GM12878 (cell line): ENCODE measurements at regions not wholly inside any gene's neighbourhood (a gene's known extent, or its start where the extent isn't known, plus 50 kb on each side); places are given as distances from the start of the nearest gene placed in this dataset.
A peak's percentile ranks its signal among the peaks of the same experiment; 100 is the strongest.

Experiments
- ATAC-seq: fragments of 200-7000 bp; cut with Tn5 transposase; 3 replicates; pipeline ENCODE4 v1.9.1; 2020; ENCODE audit warnings: mild to moderate bottlenecking, moderate library complexity
- BruUV-seq: library from RNA; stranded (reverse); fragments of 400-500 nt; replicated peaks from 2 replicates; lab custom pipeline; 2021; lab: Mats Ljungman, UMichigan
- CTCF ChIA-PET: fragments of 300-600 bp; sonication (Branson Sonifier 250); formaldehyde crosslinking; extraction: SDS; loops from one replicate; lab custom pipeline; 2021; ENCODE audit warnings: inconsistent platforms; lab: Yijun Ruan, JAX
- POLR2A ChIA-PET: fragments of 350-600 bp; formaldehyde crosslinking; extraction: SDS; loops from one replicate; lab custom pipeline; 2021; ENCODE audit warnings: inconsistent platforms; lab: Charles Lee
- RAD21 ChIA-PET: fragments of 300-600 bp; sonication (Branson Sonifier 250); formaldehyde crosslinking; loops from one replicate; lab custom pipeline; 2023; ENCODE audit warnings: antibody characterized with exemption; ENCODE audit not compliant: unreplicated experiment; lab: Charles Lee
- SMC1A ChIA-PET: fragments of 300-600 bp; sonication (Branson Sonifier 250); formaldehyde crosslinking; loops from one replicate; lab custom pipeline; 2023; ENCODE audit not compliant: unreplicated experiment, uncharacterized antibody; lab: Charles Lee
- DNase-seq: peaks from one replicate; pipeline ENCODE4 v3.0.0-alpha.2; 2011; ENCODE audit warnings: low read depth, low spot score
- FAIRE-seq: peaks from 3 replicates; lab custom pipeline; 2011; peaks lifted over from hg19 to GRCh38; lab: Jason Lieb, UNC
- H2AFZ ChIP-seq: 2 replicates; pipeline ENCODE4 v1.6.0; 2011; ENCODE audit warnings: low read depth, low read length, control low read depth; ENCODE audit not compliant: control insufficient read depth
- H3K27ac ChIP-seq: 2 replicates; pipeline ENCODE4 v1.5.1; 2011; ENCODE audit warnings: control low read depth; ENCODE audit not compliant: control insufficient read depth, insufficient read depth
- H3K27me3 ChIP-seq, 2 experiments: replicated peaks in 1 of 2; 2 replicates each; pipeline versions ENCODE4 v1.6.0 to v1.6.1; 2011; ENCODE audit warnings: low read length in 1 of 2; ENCODE audit not compliant: control insufficient read depth in 2 of 2, insufficient read depth in 2 of 2
- H3K36me3 ChIP-seq, 2 experiments: 2 replicates each; pipeline ENCODE4 v1.5.1; 2011; ENCODE audit warnings: low read length in 1 of 2; ENCODE audit not compliant: control insufficient read depth in 2 of 2, insufficient read depth in 2 of 2
- H3K4me1 ChIP-seq: 2 replicates; pipeline ENCODE4 v1.6.1; 2011; ENCODE audit warnings: mild to moderate bottlenecking, low read length, moderate library complexity, mixed read lengths; ENCODE audit not compliant: control insufficient read depth, insufficient read depth
- H3K4me2 ChIP-seq: 2 replicates; pipeline ENCODE4 v1.6.0; 2011; ENCODE audit warnings: control low read depth; ENCODE audit not compliant: control insufficient read depth, insufficient read depth
- H3K4me3 ChIP-seq: fragments of 200-600 bp; sonication (generic); 2 replicates; pipeline ENCODE4 v1.5.1; 2016
- H3K79me2 ChIP-seq: 2 replicates; pipeline ENCODE4 v1.6.0; 2011; ENCODE audit warnings: low read length; ENCODE audit not compliant: control insufficient read depth, insufficient read depth
- H3K9ac ChIP-seq: 2 replicates; pipeline ENCODE4 v1.8.0; 2011; ENCODE audit warnings: low read length, control low read depth, mixed read lengths; ENCODE audit not compliant: control insufficient read depth, insufficient read depth
- H3K9me3 ChIP-seq: replicated peaks from 3 replicates; pipeline ENCODE4 v1.5.1; 2011; ENCODE audit warnings: mild to moderate bottlenecking, low read length; ENCODE audit not compliant: control insufficient read depth, insufficient read depth
- H4K20me1 ChIP-seq: 2 replicates; pipeline ENCODE4 v1.6.0; 2011; ENCODE audit not compliant: control insufficient read depth, insufficient read depth
- CBX5 ChIP-seq: sonication (generic); IDR thresholded peaks from 2 replicates; pipeline ENCODE4 v1.6.1; 2016; ENCODE audit warnings: low read depth, moderate library complexity, mild to moderate bottlenecking, inconsistent platforms
- MEF2B ChIP-seq: fragments of 450-650 bp; IDR thresholded peaks from 2 replicates; pipeline ENCODE4 v1.6.1; 2018; ENCODE audit warnings: mild to moderate bottlenecking, moderate library complexity; ENCODE audit not compliant: partially characterized antibody, poor library complexity, severe bottlenecking
- NFIC ChIP-seq: IDR thresholded peaks from 2 replicates; pipeline ENCODE4 v1.6.1; 2012; ENCODE audit warnings: low read depth, mild to moderate bottlenecking, inconsistent platforms, low read length, moderate library complexity
- POU2F2 ChIP-seq: IDR thresholded peaks from 3 replicates; pipeline ENCODE4 v1.6.1; 2011; ENCODE audit warnings: low read depth, mild to moderate bottlenecking, low read length, borderline replicate concordance
- SP1 ChIP-seq: IDR thresholded peaks from one replicate; pipeline ENCODE4 v1.6.1; 2011; ENCODE audit warnings: low read depth, low read length
- SPI1 ChIP-seq: IDR thresholded peaks from 2 replicates; pipeline ENCODE4 v1.6.1; 2011; ENCODE audit warnings: low read depth, mild to moderate bottlenecking, low read length, moderate library complexity, borderline replicate concordance; ENCODE audit not compliant: insufficient read depth
- WGBS: methylation state at CpG from one replicate; pipeline ENCODE4 v1.1.6; 2016; ENCODE audit warnings: low lambda C conversion rate; ENCODE audit not compliant: insufficient replicate concordance, insufficient coverage; ENCODE audit errors: missing lambda C conversion rate; 5-methylcytosine and 5-hydroxymethylcytosine counted together
- in situ Hi-C: fragments of 300-500 bp; cut with MboI; formaldehyde crosslinking; loops from 9 replicates; pipeline ENCODE4 v1.14.3; 2018; ENCODE audit warnings: mixed read lengths
- intact Hi-C: fragments of 100-400 bp; cut with micrococcal nuclease; formaldehyde crosslinking; loops from one replicate; pipeline ENCODE4 v1.14.2; 2022; ENCODE audit not compliant: unreplicated experiment
- TF ChIP-seq, protein P1 (sequence below): IDR thresholded peaks from 2 replicates; pipeline ENCODE4 v1.6.1; 2012; ENCODE audit warnings: low read length, inconsistent platforms

DNA sequence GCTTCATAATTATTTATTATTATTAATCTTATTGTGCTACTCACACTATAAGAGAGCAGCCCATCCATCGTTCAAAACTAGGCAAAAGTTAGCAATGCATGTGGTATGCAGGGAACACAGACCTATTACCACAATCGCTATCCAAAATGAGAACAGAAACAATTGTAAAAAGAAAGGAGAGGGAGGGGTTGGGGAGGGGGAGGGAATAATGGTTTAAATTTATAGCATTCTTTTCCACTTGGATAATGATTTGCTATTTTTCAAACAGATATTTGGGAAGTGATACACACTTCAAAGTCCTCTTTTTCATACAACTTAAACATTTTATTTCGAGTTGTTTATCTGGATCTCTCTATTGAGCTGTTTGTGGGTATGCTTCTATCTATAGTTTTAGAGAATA lies 248.6 kb upstream of the SOX5 start (continued):
- TF ChIP-seq MEF2B (no peak), SP1 (no peak)
- TF ChIP-seq, protein P1, sequence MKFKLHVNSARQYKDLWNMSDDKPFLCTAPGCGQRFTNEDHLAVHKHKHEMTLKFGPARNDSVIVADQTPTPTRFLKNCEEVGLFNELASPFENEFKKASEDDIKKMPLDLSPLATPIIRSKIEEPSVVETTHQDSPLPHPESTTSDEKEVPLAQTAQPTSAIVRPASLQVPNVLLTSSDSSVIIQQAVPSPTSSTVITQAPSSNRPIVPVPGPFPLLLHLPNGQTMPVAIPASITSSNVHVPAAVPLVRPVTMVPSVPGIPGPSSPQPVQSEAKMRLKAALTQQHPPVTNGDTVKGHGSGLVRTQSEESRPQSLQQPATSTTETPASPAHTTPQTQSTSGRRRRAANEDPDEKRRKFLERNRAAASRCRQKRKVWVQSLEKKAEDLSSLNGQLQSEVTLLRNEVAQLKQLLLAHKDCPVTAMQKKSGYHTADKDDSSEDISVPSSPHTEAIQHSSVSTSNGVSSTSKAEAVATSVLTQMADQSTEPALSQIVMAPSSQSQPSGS = no peak
- TF ChIP-seq, all 136 proteins: peak for 0

DNA sequence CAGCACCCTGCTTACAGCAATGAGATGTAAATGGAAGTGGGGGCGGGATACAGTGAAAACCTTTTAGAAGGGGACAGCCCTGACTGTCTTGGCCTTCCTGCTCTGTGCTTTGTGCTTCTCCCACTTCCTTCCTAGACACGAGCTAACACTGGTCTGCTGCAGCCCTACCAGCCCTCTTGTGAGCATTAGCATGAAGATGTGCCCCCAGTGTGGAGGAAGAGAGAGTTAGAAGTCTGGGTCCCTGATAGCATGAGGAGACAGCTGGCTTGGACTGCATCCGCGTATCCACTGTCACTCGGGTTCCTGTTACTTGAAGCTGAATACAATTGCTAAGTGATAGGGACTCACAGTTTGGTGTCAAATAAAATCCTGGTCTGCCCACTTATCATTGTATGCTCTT lies 248.1 kb upstream of the SOX5 start:
- no peak overlapping the region for H3K4me2 ChIP-seq
- CTCF ChIA-PET = interaction anchor here (1.1 to 2.3 kb wide), 3 partner anchors 9 to 34 kb away, joined by 3 to 7 read pairs (median 3); no protein-coding TSS in a partner anchor
- intact Hi-C loops (no loop called here), in situ Hi-C loops (no loop called here)
- POLR2A ChIA-PET = interaction anchor here (0.6 kb wide), 1 partner anchor 755 kb away, joined by 3 read pairs; no protein-coding TSS in a partner anchor
- H2AFZ ChIP-seq = no peak overlapping the region
- H3K4me1 ChIP-seq = peaks cover 2% of the 10 kb centered on the region; the same call in 1 of the 2 replicates
- RAD21 ChIA-PET = no interaction called here
- TF ChIP-seq NFIC (no peak), POU2F2 (no peak), SPI1 (peak; percentile 31; the same call in 1 of the 2 replicates), CBX5 (no peak)
- no peaks in the 10 kb centered on the region for H3K27me3 ChIP-seq
- SMC1A ChIA-PET = interaction anchor here (0.6 to 1.6 kb wide), 6 partner anchors 8 to 46 kb away, joined by 3 to 7 read pairs (median 3); no protein-coding TSS in a partner anchor
- H3K79me2 ChIP-seq = no peaks in the 10 kb centered on the region
- H3K36me3 ChIP-seq = no peaks in the 10 kb centered on the region
- WGBS = 53% methylated on average over 5 of the region's 5 CpGs
- FAIRE-seq (no peak), ATAC-seq (no peak), DNase-seq (no peak)
- H3K9ac ChIP-seq = no peak overlapping the region
- no peaks in the 10 kb centered on the region for H3K9me3 ChIP-seq
- H3K4me3 ChIP-seq = no peak overlapping the region
- no peaks in the 10 kb centered on the region for H4K20me1 ChIP-seq
- no peak overlapping the region for H3K27ac ChIP-seq
- no TSS peak for BruUV-seq
